GM23338 (cell line): ENCODE measurements at regions not wholly inside any gene's neighbourhood (a gene's known extent, or its start where the extent isn't known, plus 50 kb on each side); places are given as distances from the start of the nearest gene placed in this dataset.

Experiments
- ATAC-seq: fragments of 200-7000 bp; cut with Tn5 transposase; 3 replicates; pipeline ENCODE4 v1.9.1; 2020
- DNase-seq: peaks from one replicate; pipeline ENCODE4 v3.0.0-alpha.2; 2015; ENCODE audit warnings: low spot score
- H2AFZ ChIP-seq: fragments of 200-600 bp; sonication (generic); 2 replicates; pipeline ENCODE4 v1.8.0; 2016; ENCODE audit warnings: antibody characterized with exemption, mild to moderate bottlenecking, moderate library complexity
- H3F3A ChIP-seq: fragments of 200-600 bp; sonication (generic); replicated peaks from 2 replicates; pipeline ENCODE4 v1.8.0; 2017; ENCODE audit warnings: antibody characterized with exemption, mixed run types, low read depth
- H3K27ac ChIP-seq: fragments of 200-600 bp; sonication (generic); 2 replicates; pipeline ENCODE4 v1.6.1; 2016; ENCODE audit warnings: low read depth
- H3K27me3 ChIP-seq: fragments of 200-600 bp; sonication (generic); 2 replicates; pipeline ENCODE4 v1.8.0; 2016; ENCODE audit warnings: mild to moderate bottlenecking, mixed run types, moderate library complexity; ENCODE audit not compliant: insufficient read depth
- H3K36me3 ChIP-seq: fragments of 200-600 bp; sonication (generic); 2 replicates; pipeline ENCODE4 v1.8.0; 2016; ENCODE audit warnings: mild to moderate bottlenecking; ENCODE audit not compliant: insufficient read depth
- H3K4me1 ChIP-seq: fragments of 200-600 bp; sonication (generic); 2 replicates; pipeline ENCODE4 v1.8.0; 2016; ENCODE audit warnings: mild to moderate bottlenecking, moderate library complexity; ENCODE audit not compliant: insufficient read depth
- H3K4me2 ChIP-seq: fragments of 200-600 bp; sonication (generic); 2 replicates; pipeline ENCODE4 v1.7.1; 2017; ENCODE audit warnings: mixed run types
- H3K4me3 ChIP-seq: fragments of 200-600 bp; sonication (generic); 2 replicates; pipeline ENCODE4 v1.6.1; 2016; ENCODE audit warnings: mixed run types
- H3K79me2 ChIP-seq: fragments of 200-600 bp; sonication (generic); replicated peaks from 2 replicates; pipeline ENCODE4 v1.8.0; 2017; ENCODE audit warnings: mild to moderate bottlenecking; ENCODE audit not compliant: insufficient read depth
- H3K9me2 ChIP-seq: fragments of 200-600 bp; sonication (generic); 2 replicates; pipeline ENCODE4 v1.8.0; 2017; ENCODE audit not compliant: insufficient read depth
- H4K20me1 ChIP-seq: fragments of 200-600 bp; sonication (generic); replicated peaks from 2 replicates; pipeline ENCODE4 v1.8.0; 2017; ENCODE audit warnings: mild to moderate bottlenecking; ENCODE audit not compliant: insufficient read depth
- H3K27ac Mint-ChIP-seq: 2 replicates; pipeline ENCODE4 v1.8.0; 2020; ENCODE audit warnings: inconsistent platforms, mild to moderate bottlenecking, moderate library complexity, mixed read lengths
- H3K27me3 Mint-ChIP-seq: 3 replicates; pipeline ENCODE4 v1.8.0; 2022; ENCODE audit warnings: low read depth, mild to moderate bottlenecking, moderate library complexity, mixed read lengths, inconsistent platforms; ENCODE audit not compliant: insufficient read depth, poor library complexity
- H3K36me3 Mint-ChIP-seq: 3 replicates; pipeline ENCODE4 v1.8.0; 2021; ENCODE audit warnings: low read depth, mild to moderate bottlenecking, inconsistent platforms, moderate library complexity, mixed read lengths
- H3K4me1 Mint-ChIP-seq: 3 replicates; pipeline ENCODE4 v1.8.0; 2020; ENCODE audit warnings: mild to moderate bottlenecking, inconsistent platforms, mixed read lengths
- H3K4me3 Mint-ChIP-seq: 3 replicates; pipeline ENCODE4 v1.8.0; 2021; ENCODE audit warnings: moderate library complexity, mild to moderate bottlenecking, inconsistent platforms, mixed read lengths
- H3K9me3 Mint-ChIP-seq: 3 replicates; pipeline ENCODE4 v1.8.0; 2020; ENCODE audit warnings: moderate library complexity, mild to moderate bottlenecking, inconsistent platforms, mixed read lengths
- CREB1 ChIP-seq: fragments of 250-450 bp; sonication (Bioruptor Pico); IDR thresholded peaks from 2 replicates; pipeline ENCODE4 v1.5.0; 2020; ENCODE audit warnings: low read depth, mild to moderate bottlenecking, moderate library complexity
- CTCF ChIP-seq, 2 experiments: fragments of 200-600 bp in 1 of 2; sonication (generic) in 1 of 2; conservative IDR thresholded peaks; 2 replicates each; pipeline versions ENCODE4 v1.5.1 to v1.6.1; 2016 to 2017; ENCODE audit warnings: antibody characterized with exemption in 2 of 2, low read depth in 2 of 2, mild to moderate bottlenecking in 2 of 2, moderate library complexity in 1 of 2
- ETS1 ChIP-seq: IDR thresholded peaks from 2 replicates; pipeline ENCODE4 v1.6.1; 2016; ENCODE audit warnings: antibody characterized with exemption
- NANOG ChIP-seq: IDR thresholded peaks from 2 replicates; pipeline ENCODE4 v1.6.1; 2016; ENCODE audit warnings: antibody characterized with exemption, borderline replicate concordance
- POLR2AphosphoS5 ChIP-seq: IDR thresholded peaks from 2 replicates; pipeline ENCODE4 v1.6.1; 2016; ENCODE audit warnings: antibody characterized with exemption, low read depth
- REST ChIP-seq: IDR thresholded peaks from one replicate; pipeline ENCODE4 v1.6.1; 2018; ENCODE audit warnings: antibody characterized with exemption; ENCODE audit not compliant: unreplicated experiment
- STAT1 ChIP-seq: IDR thresholded peaks from one replicate; pipeline ENCODE4 v1.6.1; 2016; ENCODE audit warnings: antibody characterized with exemption; ENCODE audit not compliant: unreplicated experiment
- ZNF114 ChIP-seq: fragments of 250-450 bp; sonication (Bioruptor Pico); IDR thresholded peaks from 2 replicates; pipeline ENCODE4 v1.5.0; 2020; ENCODE audit warnings: mild to moderate bottlenecking, moderate library complexity
- ZNF331 ChIP-seq: fragments of 250-450 bp; sonication (Bioruptor Pico); IDR thresholded peaks from 2 replicates; pipeline ENCODE4 v1.5.0; 2020; ENCODE audit warnings: low read depth, mild to moderate bottlenecking, moderate library complexity
- ZNF462 ChIP-seq: fragments of 250-450 bp; sonication (Bioruptor Pico); IDR thresholded peaks from 2 replicates; pipeline ENCODE4 v1.5.0; 2020; ENCODE audit warnings: mild to moderate bottlenecking, moderate library complexity

- H3F3A ChIP-seq, result no peaks in the 10 kb centered on the region
- H3K79me2 ChIP-seq, result no peaks in the 10 kb centered on the region
- H3K4me1 Mint-ChIP-seq, result no peaks in the 10 kb centered on the region
- no peaks in the 10 kb centered on the region for H4K20me1 ChIP-seq
- no peaks in the 10 kb centered on the region; the same call in 1 of the 2 replicates for H3K4me1 ChIP-seq
- H3K27me3 ChIP-seq, result no peaks in the 10 kb centered on the region
- no peaks in the 10 kb centered on the region for H3K9me2 ChIP-seq
- no peak overlapping the region for H2AFZ ChIP-seq
- DNase-seq (no peak), ATAC-seq (no peak)
- H3K9me3 Mint-ChIP-seq, result no peaks in the 10 kb centered on the region
- TF ChIP-seq NANOG (no peak), ZNF462 (CRISPR knock-in tag) (no peak), ZNF114 (no peak)
- no peak overlapping the region for H3K4me3 Mint-ChIP-seq
- H3K4me3 ChIP-seq, result no peak overlapping the region
- H3K27ac ChIP-seq, result no peak overlapping the region
- no peak overlapping the region for H3K4me2 ChIP-seq
- H3K36me3 Mint-ChIP-seq, result no peaks in the 10 kb centered on the region
- no peaks in the 10 kb centered on the region for H3K36me3 ChIP-seq
- H3K27me3 Mint-ChIP-seq, result no peaks in the 10 kb centered on the region
- H3K27ac Mint-ChIP-seq, result no peak overlapping the region
Measured at GRCh38 chr6:93676581-93676980, 257.2 kb upstream of the EPHA7 start.

- H3K9me2 ChIP-seq, result no peaks in the 10 kb centered on the region
- ATAC-seq (no peak), DNase-seq (no peak)
- no peaks in the 10 kb centered on the region for H3K27me3 ChIP-seq
- H3K36me3 Mint-ChIP-seq, result no peaks in the 10 kb centered on the region
- H3K27ac ChIP-seq, result no peak overlapping the region
- no peak overlapping the region for H2AFZ ChIP-seq
- H3K4me3 ChIP-seq, result no peak overlapping the region
- no peak overlapping the region for H3K4me2 ChIP-seq
- H3K4me3 Mint-ChIP-seq, result no peak overlapping the region
- no peaks in the 10 kb centered on the region for H3F3A ChIP-seq
- no peaks in the 10 kb centered on the region for H3K9me3 Mint-ChIP-seq
- no peaks in the 10 kb centered on the region for H3K79me2 ChIP-seq
- no peaks in the 10 kb centered on the region for H4K20me1 ChIP-seq
- H3K27ac Mint-ChIP-seq, result no peak overlapping the region
- no peaks in the 10 kb centered on the region for H3K4me1 Mint-ChIP-seq
- no peaks in the 10 kb centered on the region; the same call in 1 of the 2 replicates for H3K4me1 ChIP-seq
- no peaks in the 10 kb centered on the region for H3K27me3 Mint-ChIP-seq
- no peaks in the 10 kb centered on the region for H3K36me3 ChIP-seq
- no peak for TF ChIP-seq REST
- no peak for TF ChIP-seq ETS1
- no peak for TF ChIP-seq STAT1
- no peak for TF ChIP-seq CTCF (conservative IDR thresholded peaks at IDR 0.05; ENCODE audit: low read depth in 2 of 2)
- TF ChIP-seq CREB1 (CRISPR knock-in tag), result no peak
- no peak for TF ChIP-seq ZNF331
- no peak for TF ChIP-seq POLR2AphosphoS5
- no peak for TF ChIP-seq NANOG
Measured at GRCh38 chr6:93675856-93676417, 256.6 kb upstream of the EPHA7 start.
